GM19043 (cell line): ENCODE measurements at regions not wholly inside any gene's neighbourhood (a gene's known extent, or its start where the extent isn't known, plus 50 kb on each side); places are given as distances from the start of the nearest gene placed in this dataset.
A peak's percentile ranks its signal among the peaks of the same experiment; 100 is the strongest.
"Not testable (repeated sequence)": the region's sequence is repeated elsewhere in the genome, so short reads cannot be mapped to it uniquely, and the experiment has no call there.

Experiments
- ATAC-seq: cut with Tn5 transposase; IDR thresholded peaks from one replicate; pipeline ENCODE4 v1.9.1; 2021; ENCODE audit warnings: low read depth; ENCODE audit not compliant: unreplicated experiment

DNA sequence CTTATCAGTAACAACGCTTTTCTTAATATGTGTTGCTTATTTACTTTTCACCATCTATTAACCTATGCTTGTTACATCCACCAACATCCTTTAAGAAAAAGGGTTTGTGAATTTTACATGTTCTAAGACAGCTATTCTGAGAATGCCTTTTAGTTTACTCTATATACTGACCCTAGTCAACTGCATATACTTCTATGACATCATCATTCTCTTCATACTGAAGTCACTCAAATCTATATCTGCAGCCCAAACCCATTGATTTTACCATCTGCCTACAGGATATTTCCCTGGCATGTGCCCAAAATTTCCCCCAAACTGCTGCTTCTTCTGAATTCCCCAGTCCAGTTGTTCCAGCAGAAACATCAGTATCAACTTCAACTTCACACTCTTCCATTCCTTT, 94.6 kb upstream of the FAM204A start:
- ATAC-seq, result no peak

GRCh38 chr10:118430190-118430589, 88.1 kb upstream of the FAM204A start:
- no peak for ATAC-seq

GRCh38 chr10:118423800-118424442, 81.8 kb upstream of the FAM204A start:
- peak; percentile 88 for ATAC-seq

GRCh38 chr10:118422241-118422640, 80.1 kb upstream of the FAM204A start:
- ATAC-seq, result no peak

DNA sequence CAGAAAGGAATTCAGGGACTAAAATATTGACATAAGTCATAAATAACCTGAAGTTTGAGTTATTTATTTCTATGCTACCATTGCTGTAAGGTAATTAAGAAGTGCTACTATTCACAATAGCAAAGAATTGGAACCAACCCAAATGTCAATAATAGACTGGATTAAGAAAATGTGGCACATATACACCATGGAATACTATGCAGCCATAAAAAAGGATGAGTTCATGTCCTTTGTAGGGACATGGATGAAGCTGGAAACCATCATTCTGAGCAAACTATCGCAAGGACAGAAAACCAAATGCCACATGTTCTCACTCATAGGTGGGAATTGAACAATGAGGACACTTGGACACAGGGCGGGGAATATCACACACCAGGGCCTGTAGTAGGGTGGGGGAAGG, 77.9 kb upstream of the FAM204A start:
- not testable (repeated sequence) for ATAC-seq

GRCh38 chr10:118412932-118413331, 70.8 kb upstream of the FAM204A start:
- ATAC-seq, result no peak

DNA sequence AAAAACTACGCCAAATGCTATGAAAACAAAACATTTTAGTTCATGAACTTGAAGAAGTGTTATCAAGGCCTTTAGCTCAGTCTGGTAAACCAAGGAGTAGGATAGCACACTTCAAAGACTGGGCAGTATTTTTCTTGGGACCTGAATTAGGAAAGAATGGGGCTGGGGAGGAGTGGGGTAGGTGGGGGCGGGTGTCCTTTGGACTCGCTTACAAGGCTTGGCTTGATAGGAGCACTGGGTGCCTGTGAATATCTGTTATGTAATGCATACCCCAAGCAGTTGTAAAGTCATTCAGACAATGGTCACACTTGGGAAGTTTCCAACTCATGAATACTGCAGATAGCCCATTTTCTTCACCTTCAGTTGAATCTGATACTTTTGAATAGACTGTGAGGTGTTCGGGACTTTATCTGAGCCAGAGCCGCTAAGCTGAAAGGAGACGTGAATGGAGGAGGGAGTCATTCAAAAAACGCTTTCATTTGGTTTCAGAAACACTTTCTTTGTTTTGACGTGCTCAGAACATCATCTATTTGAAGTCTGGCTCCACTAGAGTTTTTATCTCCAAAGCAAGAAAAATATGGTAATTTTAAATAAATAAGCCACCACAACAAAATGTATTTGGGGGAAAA, 70.1 kb upstream of the FAM204A start:
- no peak for ATAC-seq

DNA sequence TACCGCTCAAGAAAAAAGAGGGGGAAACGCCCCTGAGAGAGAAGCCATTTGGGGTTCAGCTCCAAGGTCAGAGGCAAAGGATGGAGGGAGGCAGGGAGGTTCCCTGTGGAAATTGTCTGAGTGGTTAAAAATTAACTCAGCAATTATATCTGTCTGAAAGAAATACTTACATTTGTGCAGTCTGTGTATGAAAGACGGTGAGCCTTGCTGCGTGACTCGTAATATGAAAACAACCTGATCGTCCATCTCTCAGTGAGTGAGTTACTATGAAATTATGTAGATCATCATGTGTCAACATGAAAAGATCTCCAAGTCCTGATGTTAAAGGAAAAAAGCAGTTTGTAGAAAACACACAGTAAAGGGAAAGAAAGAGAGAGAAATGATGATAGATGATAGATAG, 67.2 kb upstream of the FAM204A start:
- ATAC-seq, result no peak

DNA sequence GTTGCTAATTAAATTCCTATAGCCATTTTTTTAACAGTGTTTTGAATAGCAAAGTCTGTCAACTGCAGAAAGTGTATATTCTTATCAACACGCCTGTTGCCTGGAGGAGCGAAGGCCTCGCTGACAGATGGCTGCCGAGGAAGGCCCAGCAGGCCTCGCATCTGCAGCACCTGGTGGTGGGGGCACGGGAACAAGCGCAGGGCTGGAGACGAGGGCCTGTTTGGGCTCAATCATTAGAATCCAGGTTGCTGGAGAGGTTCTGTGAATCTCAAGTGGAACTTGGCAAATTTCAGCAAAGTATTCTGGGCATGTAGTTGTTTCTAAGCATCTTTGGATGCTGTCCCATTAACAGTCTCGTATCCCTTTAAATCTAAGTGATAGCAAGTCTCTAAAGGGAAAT, 66.1 kb upstream of the FAM204A start:
- ATAC-seq, result no peak

GRCh38 chr10:118407777-118408176, 65.7 kb upstream of the FAM204A start:
- no peak for ATAC-seq

DNA sequence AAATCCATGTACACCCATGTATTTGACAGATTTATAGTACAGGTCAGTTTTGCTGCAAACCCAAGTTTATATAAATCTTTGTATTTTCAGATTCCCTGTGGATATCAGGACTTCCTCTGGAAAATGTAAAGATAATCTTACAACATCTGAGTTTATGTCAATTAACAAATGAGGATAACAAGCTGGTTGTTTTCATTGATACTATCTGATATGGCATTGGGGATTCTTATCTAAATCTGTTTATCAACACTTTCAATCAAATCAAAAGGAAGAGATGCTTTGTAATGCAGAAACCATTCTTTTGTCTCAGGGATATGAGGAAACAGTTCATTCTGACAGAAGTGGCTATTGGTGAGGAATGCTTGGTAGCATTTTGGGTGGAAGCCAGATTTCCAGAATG, 64.9 kb upstream of the FAM204A start:
- no peak for ATAC-seq

- no peak for ATAC-seq
These were observed 63.8 kb upstream of the FAM204A start for GRCh38 chr10:118405928-118406327.

DNA sequence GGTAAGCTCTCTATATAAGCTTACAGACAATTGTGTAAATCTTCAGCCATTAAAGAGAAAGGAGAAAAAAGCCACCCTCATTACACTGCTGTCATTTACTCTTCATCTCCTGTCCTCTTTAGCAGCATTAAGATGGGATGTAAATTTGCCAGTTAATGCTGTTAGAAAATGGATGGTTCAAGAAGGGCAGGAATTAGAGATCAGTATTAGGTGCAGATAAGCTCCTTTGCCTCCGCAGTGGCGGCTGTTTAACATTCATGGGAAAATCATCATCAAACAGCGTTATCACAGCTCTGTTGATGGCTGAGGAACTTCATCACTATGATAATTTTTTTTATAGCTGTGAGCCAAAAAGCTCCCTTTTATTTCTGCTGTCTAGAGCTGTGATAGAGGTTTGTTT, 61.8 kb upstream of the FAM204A start:
- no peak for ATAC-seq

DNA sequence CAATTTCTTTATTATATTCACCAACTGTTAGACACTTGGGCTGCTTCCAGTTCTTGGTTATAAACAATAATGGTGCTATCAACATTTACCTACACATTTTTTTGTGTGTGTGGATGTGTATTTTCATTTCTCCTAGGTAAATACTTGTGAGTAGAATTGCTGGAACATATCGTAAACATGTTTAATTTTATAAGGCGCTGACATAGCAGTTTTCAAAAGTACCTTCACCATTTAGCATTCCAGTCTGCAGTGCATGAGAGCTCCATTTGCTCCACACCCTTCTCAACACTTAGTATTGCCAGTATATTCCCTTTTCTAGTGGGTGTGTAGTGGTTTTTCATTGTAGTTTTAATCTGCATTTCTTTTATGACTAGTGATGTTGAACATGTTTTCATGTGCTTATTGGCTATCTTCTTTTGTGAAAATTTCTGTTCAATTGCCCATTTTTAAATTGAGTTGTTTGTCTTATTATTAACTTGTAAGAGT, 59.6 kb upstream of the FAM204A start:
- ATAC-seq, result no peak

DNA sequence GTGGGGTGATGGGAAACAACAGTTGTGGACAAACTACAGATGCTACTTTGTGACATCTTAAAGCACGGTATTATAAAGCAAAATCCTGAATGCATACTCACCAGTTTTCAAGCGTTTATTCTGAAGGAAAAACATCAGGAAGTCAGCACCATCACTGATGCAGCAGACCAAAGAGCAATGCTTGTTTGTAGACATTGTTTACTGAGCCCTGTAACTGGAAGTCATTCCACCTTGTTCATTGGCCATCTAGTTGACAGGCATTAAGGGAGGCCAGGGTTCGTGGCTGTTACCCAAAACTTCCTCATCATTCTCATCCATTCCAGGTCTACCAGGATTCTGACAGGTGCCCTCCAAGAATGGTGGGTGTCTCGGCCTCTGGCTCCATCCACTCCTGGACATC, 55.3 kb upstream of the FAM204A start:
- no peak for ATAC-seq

DNA sequence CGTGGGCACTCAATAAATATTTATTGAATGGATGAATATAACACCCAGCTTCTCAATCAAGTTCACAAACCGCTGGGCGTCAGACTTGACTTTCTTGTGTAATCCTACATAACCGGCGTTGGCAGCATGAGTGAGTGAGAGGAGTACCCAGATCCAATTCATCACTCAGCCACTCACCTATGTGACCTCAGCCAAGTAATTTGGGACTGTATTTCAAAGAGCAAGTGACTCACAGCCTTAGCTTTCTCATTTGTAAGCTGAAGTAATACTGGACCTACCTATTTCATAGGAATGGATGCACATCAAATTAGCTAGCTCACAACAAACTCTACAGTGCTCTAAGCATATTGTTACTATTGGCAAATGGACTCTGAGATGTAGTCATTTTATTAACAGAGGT, 53.8 kb upstream of the FAM204A start:
- no peak for ATAC-seq

GRCh38 chr10:118394301-118395200, 52.4 kb upstream of the FAM204A start:
- ATAC-seq, result no peak

DNA sequence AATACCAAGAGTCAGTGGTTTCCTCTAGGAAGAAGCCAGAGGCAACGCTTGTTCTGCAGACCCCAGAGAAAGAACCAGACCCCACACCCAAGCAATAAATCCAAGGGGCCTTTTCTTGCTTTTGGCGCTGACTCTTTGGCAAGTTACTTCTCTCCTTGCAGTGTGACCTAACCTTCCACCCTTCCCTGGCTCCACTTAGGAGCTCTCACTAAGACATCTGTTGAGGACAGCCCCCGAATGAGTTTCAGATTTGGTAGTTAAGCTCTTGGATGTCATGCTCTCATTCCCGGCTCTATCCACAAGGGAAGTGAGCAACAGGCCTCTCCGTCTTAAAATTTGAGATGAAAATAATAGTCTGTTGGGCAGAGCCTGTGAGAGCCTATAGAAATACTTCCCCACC, 50.6 kb upstream of the FAM204A start:
- ATAC-seq, result no peak
